Thyroid gland (tissue), 4 donors: ENCODE measurements at regions not wholly inside any gene's neighbourhood (a gene's known extent, or its start where the extent isn't known, plus 50 kb on each side); places are given as distances from the start of the nearest gene placed in this dataset.

ENCODE experiments used
- POLR2A ChIP-seq, 2 donors: fragments of 450-650 bp; IDR thresholded peaks; one replicate each; pipeline ENCODE4 v1.6.1; 2017; ENCODE audit warnings: antibody characterized with exemption in 2 of 2, mild to moderate bottlenecking in 2 of 2, moderate library complexity in 1 of 2
- TF ChIP-seq, protein P1 (sequence below), 6 experiments: fragments of 200-600 bp in 3 of 6; fragments of 450-650 bp in 3 of 6; sonication (generic) in 3 of 6; IDR thresholded peaks; one replicate each; pipeline ENCODE4 v1.5.1; 2016 to 2019; ENCODE audit warnings: antibody characterized with exemption in 6 of 6, mild to moderate bottlenecking in 2 of 6, inconsistent platforms in 1 of 6, moderate library complexity in 1 of 6

DNA sequence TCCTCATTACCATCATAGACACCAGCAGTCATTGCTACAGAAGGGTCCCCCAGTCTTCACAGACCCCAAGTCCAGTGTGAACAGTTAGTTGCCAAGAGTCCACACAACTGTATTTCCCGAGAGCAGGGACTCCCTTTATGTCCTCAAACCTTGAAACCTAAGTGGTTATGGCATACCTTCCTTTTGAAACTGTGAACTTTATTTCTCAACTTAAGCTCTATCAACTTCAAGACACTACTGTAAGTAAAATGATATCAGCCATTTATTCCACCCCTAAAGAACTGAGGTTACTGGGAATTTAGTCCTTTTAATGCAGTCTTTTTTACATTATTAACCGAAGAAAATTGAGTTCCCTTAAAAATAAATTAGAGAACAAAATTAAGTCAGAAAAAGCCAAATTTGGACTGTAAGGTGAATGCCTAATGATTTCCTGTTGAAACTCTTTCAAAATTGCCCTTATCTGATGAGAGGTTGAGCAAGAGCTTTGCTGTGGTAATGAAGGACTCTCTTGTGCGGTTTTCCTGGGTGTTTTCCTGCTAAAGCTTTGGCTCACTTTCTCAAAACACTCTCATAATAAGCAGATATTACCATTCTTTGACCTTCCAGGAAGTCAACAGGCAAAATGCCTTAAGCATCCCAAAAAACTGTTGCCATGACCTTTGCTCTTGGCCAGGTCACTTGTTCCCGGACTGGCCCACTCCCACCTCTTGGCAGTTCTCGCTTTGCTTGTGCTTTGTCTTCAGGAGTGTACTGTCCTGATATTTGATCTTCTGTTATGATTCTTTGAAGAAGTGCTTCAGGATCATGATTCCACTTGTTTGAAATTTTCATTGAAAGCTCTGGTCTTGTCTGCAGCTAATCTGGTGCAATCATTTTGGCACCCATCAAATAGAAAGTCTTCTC is 765.4 kb upstream of the ANO3 start:
- TF ChIP-seq, protein P1, sequence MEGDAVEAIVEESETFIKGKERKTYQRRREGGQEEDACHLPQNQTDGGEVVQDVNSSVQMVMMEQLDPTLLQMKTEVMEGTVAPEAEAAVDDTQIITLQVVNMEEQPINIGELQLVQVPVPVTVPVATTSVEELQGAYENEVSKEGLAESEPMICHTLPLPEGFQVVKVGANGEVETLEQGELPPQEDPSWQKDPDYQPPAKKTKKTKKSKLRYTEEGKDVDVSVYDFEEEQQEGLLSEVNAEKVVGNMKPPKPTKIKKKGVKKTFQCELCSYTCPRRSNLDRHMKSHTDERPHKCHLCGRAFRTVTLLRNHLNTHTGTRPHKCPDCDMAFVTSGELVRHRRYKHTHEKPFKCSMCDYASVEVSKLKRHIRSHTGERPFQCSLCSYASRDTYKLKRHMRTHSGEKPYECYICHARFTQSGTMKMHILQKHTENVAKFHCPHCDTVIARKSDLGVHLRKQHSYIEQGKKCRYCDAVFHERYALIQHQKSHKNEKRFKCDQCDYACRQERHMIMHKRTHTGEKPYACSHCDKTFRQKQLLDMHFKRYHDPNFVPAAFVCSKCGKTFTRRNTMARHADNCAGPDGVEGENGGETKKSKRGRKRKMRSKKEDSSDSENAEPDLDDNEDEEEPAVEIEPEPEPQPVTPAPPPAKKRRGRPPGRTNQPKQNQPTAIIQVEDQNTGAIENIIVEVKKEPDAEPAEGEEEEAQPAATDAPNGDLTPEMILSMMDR (IDR thresholded peaks at IDR 0.05): no peak
- TF ChIP-seq POLR2A (IDR thresholded peaks at IDR 0.05): no peak
